Chondrocyte (in vitro differentiated cells): ENCODE measurements at regions not wholly inside any gene's neighbourhood (a gene's known extent, or its start where the extent isn't known, plus 50 kb on each side); places are given as distances from the start of the nearest gene placed in this dataset.
"Not testable (repeated sequence)": the region's sequence is repeated elsewhere in the genome, so short reads cannot be mapped to it uniquely, and the experiment has no call there.

Experiments
- DNase-seq: peaks from one replicate; pipeline ENCODE4 v3.0.0; 2021; ENCODE audit warnings: mixed read lengths, low spot score
- H3K27ac Mint-ChIP-seq: one replicate; pipeline ENCODE4 v1.8.0; 2021; ENCODE audit warnings: mild to moderate bottlenecking, moderate library complexity, mixed read lengths; ENCODE audit not compliant: unreplicated experiment
- H3K27me3 Mint-ChIP-seq: 2 replicates; pipeline ENCODE4 v1.8.0; 2021; ENCODE audit warnings: low read depth, mixed read lengths
- H3K36me3 Mint-ChIP-seq: 2 replicates; pipeline ENCODE4 v1.8.0; 2021; ENCODE audit warnings: low read depth, mixed read lengths
- H3K4me1 Mint-ChIP-seq: 2 replicates; pipeline ENCODE4 v1.8.0; 2021; ENCODE audit warnings: low read depth, mild to moderate bottlenecking, mixed read lengths
- H3K4me3 Mint-ChIP-seq: one replicate; pipeline ENCODE4 v1.8.0; 2021; ENCODE audit warnings: mild to moderate bottlenecking, moderate library complexity, mixed read lengths; ENCODE audit not compliant: unreplicated experiment
- H3K9me3 Mint-ChIP-seq: 2 replicates; pipeline ENCODE4 v1.8.0; 2021; ENCODE audit warnings: low read depth, mixed read lengths
- CTCF ChIP-seq: fragments of 200-600 bp; sonication (generic); IDR thresholded peaks from 2 replicates; pipeline ENCODE4 v1.5.0; 2021; ENCODE audit warnings: antibody characterized with exemption, mild to moderate bottlenecking, moderate library complexity

- no peak for TF ChIP-seq CTCF
- Mint-ChIP-seq H3K36me3 (peaks cover 2% of the 10 kb centered on the region), H3K9me3 (peaks cover 10% of the 10 kb centered on the region), H3K4me3 (peak overlapping the region; percentile 13), H3K27me3 (no peaks in the 10 kb centered on the region), H3K27ac (peak overlapping the region; percentile 95), H3K4me1 (peaks cover 50% of the 10 kb centered on the region)
- DNase-seq = no peak
Observed at GRCh38 chr2:37802211-37802752, 122.8 kb upstream of the RMDN2 start.

- H3K27ac Mint-ChIP-seq = peak overlapping the region; percentile 95
- no peak for TF ChIP-seq CTCF
- H3K27me3 Mint-ChIP-seq = no peaks in the 10 kb centered on the region
- peaks cover 14% of the 10 kb centered on the region for H3K9me3 Mint-ChIP-seq
- H3K4me3 Mint-ChIP-seq = peak overlapping the region; percentile 13
- peaks cover 45% of the 10 kb centered on the region for H3K4me1 Mint-ChIP-seq
- H3K36me3 Mint-ChIP-seq = peaks cover 2% of the 10 kb centered on the region
- DNase-seq = no peak
Observed at GRCh38 chr2:37802899-37803379, 122.1 kb upstream of the RMDN2 start.

GRCh38 chr2:37806004-37806403, 119.1 kb upstream of the RMDN2 start:
- Mint-ChIP-seq H3K4me1 (peaks cover 41% of the 10 kb centered on the region), H3K9me3 (peaks cover 18% of the 10 kb centered on the region)
- not testable (repeated sequence) for DNase-seq, H3K36me3 Mint-ChIP-seq, H3K4me3 Mint-ChIP-seq, H3K27ac Mint-ChIP-seq, H3K27me3 Mint-ChIP-seq

GRCh38 chr2:37809525-37809924, 115.6 kb upstream of the RMDN2 start:
- TF ChIP-seq CTCF = peak; percentile 88
- no peak overlapping the region for H3K4me3 Mint-ChIP-seq
- DNase-seq = no peak
- peaks cover 16% of the 10 kb centered on the region for H3K4me1 Mint-ChIP-seq
- no peak overlapping the region for H3K27ac Mint-ChIP-seq
- no peaks in the 10 kb centered on the region for H3K27me3 Mint-ChIP-seq
- H3K36me3 Mint-ChIP-seq = peaks cover 2% of the 10 kb centered on the region
- H3K9me3 Mint-ChIP-seq = peaks cover 18% of the 10 kb centered on the region

- Mint-ChIP-seq H3K27me3 (no peaks in the 10 kb centered on the region), H3K9me3 (peaks cover 18% of the 10 kb centered on the region), H3K27ac (no peak overlapping the region), H3K36me3 (no peaks in the 10 kb centered on the region), H3K4me1 (peaks cover 16% of the 10 kb centered on the region), H3K4me3 (no peak overlapping the region)
- no peak for TF ChIP-seq CTCF
- no peak for DNase-seq
Observed at GRCh38 chr2:37809931-37810570, 115.0 kb upstream of the RMDN2 start.

GRCh38 chr2:37812414-37812813, 112.7 kb upstream of the RMDN2 start:
- no peaks in the 10 kb centered on the region for H3K27me3 Mint-ChIP-seq
- no peak for DNase-seq
- H3K4me3 Mint-ChIP-seq = no peak overlapping the region
- H3K4me1 Mint-ChIP-seq = peaks cover 16% of the 10 kb centered on the region
- TF ChIP-seq CTCF = peak; percentile 45
- no peaks in the 10 kb centered on the region for H3K36me3 Mint-ChIP-seq
- no peak overlapping the region for H3K27ac Mint-ChIP-seq
- H3K9me3 Mint-ChIP-seq = peaks cover 6% of the 10 kb centered on the region
